ENCODE measurements at regions not wholly inside any gene's neighbourhood (a gene's known extent, or its start where the extent isn't known, plus 50 kb on each side); places are given as distances from the start of the nearest gene placed in this dataset.
"Not testable (repeated sequence)": the region's sequence is repeated elsewhere in the genome, so short reads cannot be mapped to it uniquely, and the experiment has no call there.

DNA sequence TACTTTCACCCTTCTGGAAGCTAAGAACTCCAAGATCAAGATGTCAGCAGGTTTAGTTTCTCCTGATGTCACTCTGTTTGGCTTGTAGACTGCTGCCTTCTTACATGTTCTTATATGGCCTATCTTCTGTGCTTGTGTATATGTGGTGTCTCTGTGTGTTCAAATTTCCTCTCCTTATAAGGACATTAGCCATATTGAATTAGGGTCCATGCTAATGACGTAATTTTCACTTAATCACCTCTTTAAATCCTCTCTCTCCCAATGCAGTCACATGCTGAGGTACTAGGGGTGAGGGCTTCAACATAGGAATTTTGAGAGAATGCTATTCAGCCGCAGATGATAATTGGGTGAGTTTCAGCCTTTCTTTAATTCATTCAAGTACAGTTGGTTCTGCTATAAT lies 458.3 kb upstream of the SYT4 start:
- no peak for DNase-seq (ENCODE audit: low spot score)

DNA sequence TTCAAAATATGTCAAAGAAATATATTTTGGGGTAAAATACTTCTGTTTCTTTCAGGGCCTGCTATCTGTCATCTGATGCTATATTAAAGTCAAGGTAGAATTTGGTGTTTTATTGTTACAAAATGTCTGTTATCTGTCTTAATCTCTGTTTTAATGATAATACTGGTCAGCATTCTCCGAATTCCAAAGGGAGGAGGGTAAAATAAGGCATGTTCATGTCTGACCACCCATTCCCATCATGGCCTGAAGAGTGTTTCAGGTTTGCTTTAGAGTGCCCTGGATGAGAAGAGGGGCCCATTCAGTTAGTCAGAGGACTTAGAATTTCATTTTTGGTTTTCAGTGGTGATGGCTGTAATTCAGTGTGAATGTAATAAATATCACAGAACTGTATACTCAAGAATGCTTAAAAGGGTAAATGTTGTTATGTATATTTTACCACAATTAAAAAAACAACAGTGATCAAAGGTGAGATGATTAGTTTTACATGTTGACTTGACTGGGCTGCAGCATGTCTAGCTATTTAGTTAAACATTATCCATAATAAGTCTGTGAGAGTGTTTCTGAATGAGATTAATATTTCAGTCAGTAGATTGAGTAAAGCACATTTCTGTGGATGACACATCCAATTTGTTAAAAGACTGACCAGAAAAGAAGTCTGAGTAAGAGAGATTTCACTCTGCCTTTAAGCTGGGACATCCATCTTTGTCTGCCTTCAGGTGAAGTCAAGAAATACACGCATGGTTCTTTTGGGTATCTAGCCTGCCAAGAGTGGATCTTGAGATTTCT lies 467.9 kb upstream of the SYT4 start:
- no peak for DNase-seq (ENCODE audit: low spot score)

DNA sequence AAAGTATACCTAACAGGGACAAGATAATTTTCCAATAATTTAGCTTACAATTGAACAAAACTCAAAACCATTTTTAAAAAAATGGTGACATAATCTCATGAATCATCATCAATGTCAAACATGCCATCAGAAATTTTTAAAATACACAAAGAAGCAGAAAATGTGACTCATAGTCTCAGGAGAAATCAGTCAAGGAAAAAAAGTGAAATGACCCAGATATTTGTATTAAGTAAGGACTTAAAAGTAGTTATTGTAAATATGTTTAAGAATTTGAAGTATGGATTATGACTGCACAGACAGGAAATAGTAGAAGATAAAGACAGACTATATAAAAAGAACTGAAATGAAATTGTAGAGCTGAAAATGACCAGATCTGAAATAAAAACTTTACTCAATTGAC lies 473.9 kb upstream of the SYT4 start:
- DNase-seq (ENCODE audit: low spot score) = no peak

DNA sequence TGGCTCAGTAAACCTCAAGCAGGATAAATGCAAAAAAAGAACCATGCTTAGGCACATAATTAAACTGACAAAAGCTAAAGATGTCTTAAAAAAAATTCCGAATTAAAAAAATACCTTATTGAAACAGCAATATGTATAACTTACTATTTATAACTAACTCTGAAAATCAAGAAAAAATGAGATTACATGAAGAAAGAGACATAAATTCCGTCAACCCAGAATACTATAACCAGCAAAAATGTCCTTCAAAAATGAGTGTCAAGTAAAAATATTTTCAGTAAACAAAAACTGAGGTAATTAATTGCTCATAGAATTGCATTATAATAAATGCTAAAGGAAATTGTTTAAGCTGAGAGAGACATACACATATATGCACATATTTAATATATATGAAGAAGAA lies 474.5 kb upstream of the SYT4 start:
- no peak for DNase-seq (ENCODE audit: low spot score)

DNA sequence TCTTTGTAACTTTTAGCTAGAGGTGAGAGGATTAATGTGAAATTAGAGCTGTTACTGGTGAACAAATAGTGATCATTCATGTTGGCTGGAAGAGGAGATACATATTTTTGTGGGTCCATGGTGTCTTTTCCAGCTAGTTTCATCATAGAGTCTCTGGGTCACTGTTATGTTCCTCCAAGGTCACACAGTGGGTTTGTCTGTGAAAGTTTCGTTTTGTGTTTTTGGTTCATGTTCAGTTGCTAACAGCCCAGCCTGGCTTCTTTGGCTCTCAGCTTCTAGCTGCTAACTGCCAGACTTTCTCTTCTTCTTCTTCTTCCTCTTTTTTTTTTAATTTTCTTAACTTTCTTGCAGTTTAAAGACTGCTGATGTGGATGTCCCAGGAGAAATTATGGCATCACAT lies 480.0 kb upstream of the SYT4 start:
- no peak for DNase-seq (ENCODE audit: low spot score)

DNA sequence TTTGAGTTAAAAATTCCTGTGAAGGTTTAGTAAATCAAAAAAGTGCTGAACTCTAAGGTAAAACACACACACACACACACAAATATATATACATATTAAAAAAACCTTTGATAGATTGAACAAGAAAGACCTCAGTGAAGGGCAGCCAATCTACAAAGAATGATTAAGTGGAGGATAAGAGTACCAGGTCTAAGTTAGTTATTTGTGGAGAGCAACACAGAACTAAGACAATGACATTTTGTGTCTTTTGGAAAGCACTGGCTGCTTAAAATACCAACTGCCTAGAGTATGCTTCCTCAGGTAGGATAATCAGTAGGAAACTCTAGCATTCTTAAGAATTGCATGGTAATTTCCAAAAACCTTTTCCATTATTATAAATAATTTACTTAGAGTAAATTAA lies 481.4 kb upstream of the SYT4 start:
- no peak for DNase-seq (ENCODE audit: low spot score)

DNA sequence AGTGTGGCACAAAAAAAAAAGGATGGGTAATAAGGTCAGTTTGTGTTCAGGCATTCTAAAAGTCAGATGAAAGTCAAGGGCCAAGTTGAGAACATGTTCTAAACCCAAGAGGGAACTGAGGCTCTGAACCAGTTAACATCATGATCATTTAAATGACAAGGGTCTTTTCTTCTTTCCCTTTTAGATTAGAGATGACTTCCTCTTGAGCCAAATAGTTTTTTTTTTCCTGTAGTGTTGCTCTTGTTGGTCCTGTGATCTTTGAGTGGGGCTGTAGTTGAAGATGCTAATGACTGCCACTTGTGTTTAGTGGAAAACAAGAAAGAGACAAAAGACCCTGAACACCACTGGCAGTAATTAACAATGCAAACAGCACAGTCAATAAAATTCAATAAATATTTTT lies 482.7 kb upstream of the SYT4 start:
- no peak for DNase-seq (ENCODE audit: low spot score)

DNA sequence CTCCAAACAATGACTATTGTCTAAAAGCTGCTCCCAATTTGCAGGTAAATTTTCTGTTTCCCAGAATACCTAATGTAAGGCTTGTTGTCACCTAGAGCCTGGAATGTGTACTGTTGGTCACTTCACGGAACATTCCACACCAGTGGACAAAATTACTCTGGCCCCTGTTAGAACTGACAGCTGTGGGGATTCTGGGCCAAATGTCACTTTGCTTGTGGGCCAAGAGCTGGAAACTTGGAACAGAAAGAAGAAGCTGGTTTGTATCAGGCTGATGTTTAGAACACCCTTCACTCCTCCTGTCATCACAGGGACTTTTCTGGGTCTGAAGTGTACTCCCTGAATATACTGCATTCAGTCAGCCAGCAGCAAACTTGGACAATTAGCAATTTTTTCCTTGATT lies 495.6 kb upstream of the SYT4 start:
- DNase-seq (ENCODE audit: low spot score) = no peak

DNA sequence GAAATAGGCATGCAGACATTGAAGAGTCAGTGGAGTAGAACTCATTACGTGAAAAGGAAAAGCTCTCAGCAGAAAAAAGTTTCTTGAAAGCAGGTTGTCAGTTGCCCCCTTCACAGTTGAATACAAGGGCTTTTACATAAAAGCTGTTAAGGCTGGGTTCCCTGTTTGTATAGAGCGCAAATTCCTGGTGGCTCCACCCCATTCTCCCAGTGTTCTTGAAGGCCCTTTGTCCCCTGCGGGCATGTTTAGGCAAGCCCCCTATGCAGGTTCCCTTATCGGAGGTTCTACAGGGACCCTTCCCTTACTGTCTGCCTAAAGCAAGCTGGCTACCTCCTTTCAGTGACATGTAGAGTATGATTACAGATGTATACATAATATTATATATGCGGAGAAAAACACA lies 497.2 kb upstream of the SYT4 start:
- no peak for DNase-seq (ENCODE audit: low spot score)

DNA sequence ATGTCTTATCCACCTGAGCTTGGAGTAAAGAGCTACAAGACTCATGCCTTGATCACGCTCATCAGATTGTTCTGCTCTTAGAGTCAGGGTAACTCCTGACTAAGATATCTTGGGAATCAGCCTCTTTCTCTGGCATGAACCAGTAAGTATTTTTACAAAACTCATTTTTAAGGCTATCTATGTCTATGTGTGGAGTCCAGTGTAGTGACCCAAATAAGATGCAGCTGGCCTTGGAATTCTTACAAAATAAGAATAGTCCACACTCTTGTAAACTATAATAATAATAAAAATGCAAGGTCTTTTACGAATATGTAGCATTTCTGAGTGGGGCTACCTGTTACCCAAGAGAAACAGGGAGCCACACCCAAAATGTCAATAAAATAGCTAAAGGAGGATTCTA lies 498.3 kb upstream of the SYT4 start:
- DNase-seq (ENCODE audit: low spot score) = no peak

DNA sequence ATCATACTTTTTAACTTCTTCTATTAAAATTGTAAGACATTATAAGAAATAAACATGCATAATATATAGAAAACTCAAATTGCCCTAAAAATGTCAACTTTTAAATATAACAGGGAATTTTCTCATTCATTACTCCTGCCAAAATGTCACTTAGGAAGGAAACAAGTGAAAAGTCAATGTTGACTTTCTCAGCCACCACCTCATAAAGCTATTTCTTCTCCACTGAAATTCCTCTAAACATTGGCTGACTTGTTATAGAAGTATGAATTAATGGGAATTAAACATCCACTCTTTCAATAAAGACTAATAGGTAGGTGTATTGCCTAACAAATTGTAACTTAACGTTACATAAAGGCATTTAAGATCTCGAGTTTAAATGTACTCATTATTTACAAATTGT lies 499.7 kb upstream of the SYT4 start:
- DNase-seq (ENCODE audit: low spot score) = no peak

DNA sequence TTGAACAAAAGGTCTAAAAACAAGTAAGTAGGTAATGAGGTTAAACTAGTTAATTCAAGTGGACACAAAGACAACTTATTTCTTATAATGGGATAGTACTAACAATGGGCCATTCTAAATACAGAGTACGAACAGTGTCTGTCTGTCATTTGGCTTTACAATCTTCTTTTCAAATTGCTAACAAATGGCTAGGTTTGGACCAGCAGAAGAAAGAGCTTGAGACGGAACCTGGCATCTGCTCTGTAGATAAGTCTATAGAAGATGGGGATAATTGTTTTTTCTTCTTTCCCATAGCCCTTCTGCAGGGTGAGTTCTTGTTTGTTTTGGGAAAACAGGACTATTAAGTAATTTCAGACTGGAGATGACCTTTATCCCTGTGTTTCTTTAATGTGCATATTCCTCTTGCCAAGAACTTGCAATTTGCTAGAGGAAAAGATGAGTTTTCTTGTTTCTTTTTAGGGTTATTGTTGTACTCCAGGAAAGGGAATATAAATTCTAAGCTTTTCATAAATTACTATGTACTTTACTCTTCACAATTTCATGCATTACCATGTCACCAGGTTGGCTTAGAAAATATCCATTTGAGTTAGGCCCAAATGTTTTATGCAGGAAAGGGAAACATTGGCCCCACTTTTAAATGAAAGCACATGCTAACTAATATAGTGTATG lies 500.5 kb upstream of the SYT4 start:
- DNase-seq (ENCODE audit: low spot score) = no peak

DNA sequence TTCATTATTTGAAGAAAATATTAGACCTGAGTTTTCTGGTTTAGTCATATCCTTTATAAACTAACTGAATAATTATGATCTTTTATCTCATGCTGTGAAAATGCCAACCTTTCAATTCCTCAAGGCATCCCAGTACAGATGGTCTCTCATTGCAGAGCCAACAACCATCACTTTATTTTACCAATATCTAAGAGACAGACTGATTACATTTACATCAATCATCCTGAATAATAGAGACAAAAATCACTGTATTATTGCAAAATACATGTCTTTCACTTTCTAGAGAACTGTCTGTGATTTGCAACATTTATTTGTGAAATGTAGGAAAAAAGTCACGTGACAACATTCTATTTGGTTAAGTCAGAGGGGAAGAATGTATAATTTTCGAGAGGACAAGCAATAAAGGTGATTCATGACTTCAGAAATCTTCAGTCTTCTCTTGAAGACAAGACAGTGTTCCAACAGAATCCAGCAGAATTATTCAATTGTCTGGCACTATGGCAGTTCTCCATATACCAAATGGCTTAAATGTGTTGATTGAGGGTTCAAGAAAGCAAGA lies 503.6 kb upstream of the SYT4 start:
- DNase-seq (ENCODE audit: low spot score) = no peak

DNA sequence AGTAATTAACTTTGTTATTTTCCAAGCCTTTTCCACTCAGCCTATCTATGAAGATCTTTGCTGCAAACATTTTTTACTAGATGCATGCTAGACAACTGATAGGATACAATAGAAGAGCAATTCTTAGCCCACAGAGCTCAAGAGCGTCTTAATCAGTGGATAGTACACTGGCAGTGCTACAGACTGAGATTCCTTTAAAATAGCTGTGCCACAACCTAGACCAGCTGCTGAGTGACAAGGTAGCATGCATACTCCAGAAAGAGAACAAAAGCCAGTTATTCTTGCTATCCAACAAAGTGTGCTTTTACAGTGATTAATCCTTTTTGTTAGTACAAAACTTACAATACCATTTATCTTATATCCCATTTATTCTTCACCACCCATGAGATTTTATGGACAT lies 507.9 kb upstream of the SYT4 start:
- DNase-seq (ENCODE audit: low spot score) = no peak

DNA sequence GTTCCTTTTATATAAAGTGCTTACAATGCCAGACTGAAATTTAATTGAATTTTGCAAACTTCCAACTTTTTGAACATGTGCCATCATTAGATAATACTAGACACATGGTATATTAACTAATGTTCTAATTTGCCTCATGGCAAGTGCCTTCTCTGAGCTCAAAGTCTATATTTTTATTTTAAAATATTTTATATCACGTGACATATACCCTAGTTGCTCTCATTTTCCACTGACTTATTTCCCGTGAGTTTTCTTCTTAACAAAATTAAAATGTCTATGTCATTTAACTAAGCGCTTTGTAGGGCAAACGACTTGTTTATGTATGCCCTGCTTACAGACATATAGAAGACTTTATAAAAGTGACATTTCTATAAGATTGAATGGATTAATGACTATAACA lies 509.6 kb upstream of the SYT4 start:
- no peak for DNase-seq (ENCODE audit: low spot score)

DNA sequence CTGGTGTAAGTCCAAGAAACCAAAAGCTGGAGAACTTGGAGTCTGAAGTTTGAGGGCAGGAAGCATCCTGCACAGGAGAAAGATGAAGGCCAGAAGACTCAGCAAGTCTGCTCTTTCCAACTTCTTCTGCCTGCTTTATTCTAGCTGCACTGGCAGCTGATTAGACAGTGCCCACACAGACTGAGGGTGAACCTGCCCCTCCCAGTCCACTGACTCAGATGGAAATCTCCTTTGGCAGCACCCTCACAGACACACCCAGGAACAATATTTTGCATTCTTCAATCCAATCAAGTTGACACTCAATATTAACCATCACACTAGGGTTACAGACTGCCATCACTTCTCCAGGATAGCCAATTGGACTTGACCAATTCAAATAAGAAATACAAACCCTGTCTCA lies 510.4 kb upstream of the SYT4 start:
- not testable (repeated sequence) for DNase-seq (ENCODE audit: low spot score)

DNA sequence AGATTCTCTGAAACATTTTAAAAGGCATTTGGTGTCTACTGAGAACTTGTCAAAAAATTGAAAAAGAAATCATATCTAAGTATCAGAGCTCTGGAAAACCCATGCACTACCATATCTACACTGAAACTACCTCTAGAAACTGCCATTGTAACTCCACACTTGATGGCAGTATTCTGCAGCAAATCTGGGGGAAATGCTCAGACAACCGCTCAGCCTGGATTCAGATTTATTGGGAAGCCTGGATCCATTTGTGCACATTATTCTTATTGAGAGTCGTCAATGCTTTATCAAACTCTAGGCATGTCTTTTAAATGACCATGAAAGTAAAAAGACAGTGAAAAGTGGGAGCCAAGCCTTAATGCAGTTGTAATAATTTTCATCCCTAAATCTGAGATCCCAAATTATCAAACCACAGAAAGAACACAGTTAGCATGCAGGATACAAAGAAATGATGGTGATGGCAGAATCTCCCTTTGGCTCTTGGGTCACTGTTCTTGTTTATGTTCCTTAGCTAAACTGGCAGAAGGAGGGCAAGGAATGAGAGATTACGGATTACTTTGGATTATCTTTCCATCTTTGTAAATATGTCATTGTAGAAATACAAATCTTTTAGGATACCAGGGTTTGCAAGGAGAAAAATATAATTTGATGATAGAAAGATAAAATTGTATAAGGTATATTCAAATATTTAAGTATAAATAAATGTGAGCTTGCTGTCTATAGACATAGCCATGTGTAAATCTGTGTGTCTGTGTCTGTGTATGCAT lies 512.1 kb upstream of the SYT4 start:
- DNase-seq (ENCODE audit: low spot score) = no peak

DNA sequence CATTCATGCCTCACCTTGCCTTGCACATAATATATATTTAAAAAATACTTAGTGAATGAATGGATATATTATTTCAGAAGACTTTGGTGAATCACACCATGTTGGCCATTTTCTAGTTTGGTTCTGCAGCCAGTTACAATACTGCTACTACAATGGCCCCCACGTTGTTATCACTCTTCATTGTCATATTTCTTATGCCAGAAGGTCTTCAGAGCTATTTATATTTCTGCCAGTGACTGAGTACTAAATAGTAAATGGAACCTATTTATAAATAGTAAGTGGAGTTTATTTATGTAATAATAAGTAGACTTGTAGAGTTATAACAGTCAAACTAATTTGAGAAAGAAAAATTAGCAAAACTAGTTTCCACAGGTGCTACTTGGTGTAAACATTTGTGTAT lies 516.6 kb upstream of the SYT4 start:
- DNase-seq (ENCODE audit: low spot score) = no peak

DNA sequence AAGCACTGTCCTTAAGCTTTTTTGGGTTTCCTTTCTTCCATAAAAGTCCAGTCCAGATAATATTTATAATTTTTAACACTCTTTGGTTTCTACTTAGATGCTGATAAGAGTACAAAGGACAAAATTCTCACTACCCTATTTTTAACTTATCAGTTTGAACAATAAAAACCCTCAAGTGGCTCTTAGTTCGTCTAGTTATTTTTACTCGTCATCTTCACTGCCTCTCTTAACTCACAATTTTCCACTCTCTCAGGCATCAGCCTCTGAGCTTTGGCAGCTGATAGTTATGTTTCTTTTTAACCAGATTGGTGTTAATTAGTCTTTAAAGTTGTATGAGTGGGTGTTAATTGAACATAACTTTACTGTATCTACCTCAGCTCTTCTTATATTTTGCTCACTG lies 517.1 kb upstream of the SYT4 start:
- DNase-seq (ENCODE audit: low spot score) = no peak

DNA sequence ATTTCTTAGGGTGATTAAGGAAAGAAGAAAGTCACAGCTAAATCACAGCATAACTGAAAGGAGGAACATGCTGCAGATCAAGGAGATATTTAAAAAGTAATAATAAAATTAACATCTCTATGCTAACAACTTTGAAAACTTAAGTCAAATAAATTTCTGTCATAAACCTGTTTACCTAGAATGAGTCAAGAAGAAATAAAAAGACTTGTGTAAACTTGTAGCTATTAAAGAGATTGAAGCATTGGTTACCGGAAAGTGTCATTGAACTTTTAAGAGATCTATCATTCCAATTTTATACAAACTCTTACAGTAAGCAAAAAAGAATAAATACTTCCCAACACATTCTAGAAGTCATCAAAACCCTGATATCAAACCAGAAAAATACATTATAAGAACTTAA lies 520.1 kb upstream of the SYT4 start:
- DNase-seq (ENCODE audit: low spot score) = no peak

DNA sequence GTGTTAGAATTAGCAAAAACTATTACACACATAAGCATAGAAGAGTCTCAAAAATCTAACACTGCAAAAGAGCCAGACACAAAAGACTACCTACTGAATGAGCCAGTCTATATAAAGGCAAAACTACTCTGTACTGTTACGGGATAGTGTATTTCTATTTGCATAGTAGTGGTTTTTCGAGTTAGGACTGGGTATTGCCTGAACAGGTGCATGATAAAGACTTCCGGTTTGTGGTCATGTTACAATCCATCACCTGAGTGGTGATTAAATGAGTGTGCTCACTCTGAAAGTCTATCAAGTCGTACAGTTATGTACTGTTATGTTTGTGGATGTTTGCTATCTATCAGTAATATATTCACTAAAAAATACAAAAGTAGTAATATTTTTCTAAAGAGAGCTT lies 523.3 kb upstream of the SYT4 start:
- no peak for DNase-seq (ENCODE audit: low spot score)

DNA sequence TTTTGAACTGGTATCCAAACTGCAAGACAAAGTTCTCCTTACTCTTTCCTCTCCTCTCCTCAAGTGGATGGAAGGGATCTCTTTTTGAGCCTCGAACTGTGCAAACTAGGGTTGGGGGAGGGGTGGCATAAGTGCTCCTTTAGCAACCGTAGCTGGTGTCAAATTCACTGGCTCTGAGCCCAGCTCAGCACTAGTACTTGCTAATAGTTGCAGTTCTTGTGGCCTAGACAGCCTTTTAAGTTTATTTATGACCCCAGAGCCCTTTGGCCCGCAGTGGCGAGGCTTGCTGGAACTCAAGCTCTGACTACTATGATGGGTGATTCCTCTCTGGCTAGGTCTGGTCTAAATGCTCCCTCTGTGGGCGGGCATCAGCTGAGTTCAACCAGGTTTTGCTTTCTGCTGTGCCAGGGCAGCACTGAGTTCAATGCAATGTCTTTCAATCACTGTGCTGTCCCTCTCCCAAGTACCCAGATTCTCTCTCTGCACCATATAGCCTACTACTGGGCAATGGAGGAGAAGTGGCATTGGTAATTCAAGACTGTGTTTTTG lies 528.4 kb upstream of the SYT4 start:
- DNase-seq (ENCODE audit: low spot score) = no peak

DNA sequence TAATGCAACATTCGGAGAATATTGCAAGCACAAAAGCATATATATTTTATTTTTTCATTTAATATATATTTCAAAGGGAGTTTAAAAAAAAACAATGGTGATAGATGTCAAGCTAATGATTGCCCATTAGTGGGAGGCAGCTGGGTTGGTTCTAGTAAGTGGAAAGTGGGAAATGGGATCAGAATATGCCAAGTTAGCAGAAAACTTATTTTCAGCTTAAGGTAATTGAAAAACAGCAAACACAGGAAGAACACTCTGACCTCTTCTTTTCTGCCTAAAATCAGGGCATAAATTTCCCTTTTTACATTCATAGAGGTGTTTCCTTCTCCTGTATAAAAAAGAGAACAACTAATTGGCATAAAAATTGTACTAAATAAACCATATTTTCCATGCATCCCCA lies 535.3 kb upstream of the SYT4 start:
- no peak for DNase-seq (ENCODE audit: low spot score)

All from activated CD4-positive, alpha-beta T cell treated with anti-CD3 and anti-CD28 coated beads, Interleukin-2, Interleukin-4, amounts not matched to agents 100 ng/mL and 50 ng/mL, durations not matched to agents 16 hours and 8 hours (primary cell).